Transverse colon (tissue), 4 donors: ENCODE measurements at regions not wholly inside any gene's neighbourhood (a gene's known extent, or its start where the extent isn't known, plus 50 kb on each side); places are given as distances from the start of the nearest gene placed in this dataset.

ENCODE experiments used
- DNase-seq: peaks from one replicate; pipeline ENCODE4 v3.0.0-alpha.2; 2019
- H3K27ac ChIP-seq, 4 donors: fragments of 200-600 bp; sonication (generic); 2 replicates each; pipeline ENCODE4 v1.5.1; 2016 to 2018; ENCODE audit warnings: inconsistent platforms in 4 of 4
- H3K27me3 ChIP-seq: fragments of 200-600 bp; sonication (generic); 2 replicates; pipeline ENCODE4 v1.5.1; 2017; ENCODE audit warnings: inconsistent platforms
- H3K36me3 ChIP-seq, 4 donors: fragments of 200-600 bp; sonication (generic); 2 replicates each; pipeline ENCODE4 v1.5.1; 2017 to 2019; ENCODE audit warnings: inconsistent platforms in 4 of 4
- H3K4me1 ChIP-seq, 4 donors: fragments of 200-600 bp; sonication (generic); 2 replicates each; pipeline ENCODE4 v1.5.1; 2017 to 2020; ENCODE audit warnings: inconsistent platforms in 4 of 4
- H3K4me3 ChIP-seq, 4 donors: fragments of 200-600 bp; sonication (generic); 1 replicate in 1 of 4; 2 replicates in 3 of 4; pipeline versions ENCODE4 v1.5.1 to v1.6.1; 2017 to 2019; ENCODE audit warnings: inconsistent platforms in 4 of 4
- H3K9me3 ChIP-seq, 2 donors: fragments of 200-600 bp; sonication (generic); 2 replicates each; pipeline ENCODE4 v1.5.1; 2017 to 2019; ENCODE audit warnings: inconsistent platforms in 2 of 2
- EP300 ChIP-seq: sonication (generic); formaldehyde crosslinking; IDR thresholded peaks from one replicate; pipeline ENCODE4 v1.6.1; 2017; ENCODE audit warnings: antibody characterized with exemption, low read depth
- POLR2A ChIP-seq: fragments of 450-650 bp; IDR thresholded peaks from one replicate; pipeline ENCODE4 v1.6.1; 2016; ENCODE audit warnings: antibody characterized with exemption, mild to moderate bottlenecking, moderate library complexity
- POLR2AphosphoS5 ChIP-seq, 3 donors: sonication (generic); formaldehyde crosslinking; IDR thresholded peaks; one replicate each; pipeline ENCODE4 v1.6.1; 2016; ENCODE audit warnings: antibody characterized with exemption in 3 of 3
- WGBS, 2 donors: methylation state at CpG; one replicate each; pipeline ENCODE4 v1.1.5; 2018; ENCODE audit warnings: low coverage in 1 of 2; 5-methylcytosine and 5-hydroxymethylcytosine counted together
- in situ Hi-C, 4 donors: fragments of 200-750 bp; cut with MboI; loops; one replicate each; pipeline versions ENCODE4 v1.15.0 to v1.15.1; 2017; ENCODE audit warnings: low sequenced_read_pairs in 3 of 4, low pct_ligation_motif_present in 1 of 4, low pct_unique_long_range_greater_than_20kb in 1 of 4
- intact Hi-C: fragments of 100-400 bp; cut with DNase I; formaldehyde crosslinking; loops from one replicate; pipeline ENCODE4 v1.15.1; 2023; ENCODE audit warnings: low total_unique reads
- TF ChIP-seq, protein P1 (sequence below), 5 experiments: fragments of 200-600 bp in 3 of 5; fragments of 450-650 bp in 2 of 5; sonication (generic) in 3 of 5; IDR thresholded peaks; 1 replicate in 2 of 5; 2 replicates in 3 of 5; pipeline ENCODE4 v1.5.1; 2016 to 2017; ENCODE audit warnings: antibody characterized with exemption in 5 of 5, inconsistent platforms in 3 of 5, mild to moderate bottlenecking in 2 of 5, moderate library complexity in 1 of 5

- TF ChIP-seq EP300 (no peak), POLR2AphosphoS5 (IDR thresholded peaks at IDR 0.05) (no peak), POLR2A (no peak)
- TF ChIP-seq, protein P1, sequence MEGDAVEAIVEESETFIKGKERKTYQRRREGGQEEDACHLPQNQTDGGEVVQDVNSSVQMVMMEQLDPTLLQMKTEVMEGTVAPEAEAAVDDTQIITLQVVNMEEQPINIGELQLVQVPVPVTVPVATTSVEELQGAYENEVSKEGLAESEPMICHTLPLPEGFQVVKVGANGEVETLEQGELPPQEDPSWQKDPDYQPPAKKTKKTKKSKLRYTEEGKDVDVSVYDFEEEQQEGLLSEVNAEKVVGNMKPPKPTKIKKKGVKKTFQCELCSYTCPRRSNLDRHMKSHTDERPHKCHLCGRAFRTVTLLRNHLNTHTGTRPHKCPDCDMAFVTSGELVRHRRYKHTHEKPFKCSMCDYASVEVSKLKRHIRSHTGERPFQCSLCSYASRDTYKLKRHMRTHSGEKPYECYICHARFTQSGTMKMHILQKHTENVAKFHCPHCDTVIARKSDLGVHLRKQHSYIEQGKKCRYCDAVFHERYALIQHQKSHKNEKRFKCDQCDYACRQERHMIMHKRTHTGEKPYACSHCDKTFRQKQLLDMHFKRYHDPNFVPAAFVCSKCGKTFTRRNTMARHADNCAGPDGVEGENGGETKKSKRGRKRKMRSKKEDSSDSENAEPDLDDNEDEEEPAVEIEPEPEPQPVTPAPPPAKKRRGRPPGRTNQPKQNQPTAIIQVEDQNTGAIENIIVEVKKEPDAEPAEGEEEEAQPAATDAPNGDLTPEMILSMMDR (IDR thresholded peaks at IDR 0.05): no peak
- 63 to 77% methylated on average over 4 to 5 of the region's 5 CpGs for WGBS, 2 donors
- Histone ChIP-seq H3K4me1 (no peaks in the 10 kb centered on the region), H3K9me3 (no peaks in the 10 kb centered on the region), H3K36me3 (no peaks in the 10 kb centered on the region), H3K4me3 (no peak overlapping the region), H3K27me3 (no peaks in the 10 kb centered on the region), H3K27ac (no peak overlapping the region)
- in situ Hi-C loops: no loop called here
- DNase-seq: no peak
- intact Hi-C loops: no loop called here
Observed at GRCh38 chr7:81562581-81562980, 207.3 kb downstream of the HGF start.

DNA sequence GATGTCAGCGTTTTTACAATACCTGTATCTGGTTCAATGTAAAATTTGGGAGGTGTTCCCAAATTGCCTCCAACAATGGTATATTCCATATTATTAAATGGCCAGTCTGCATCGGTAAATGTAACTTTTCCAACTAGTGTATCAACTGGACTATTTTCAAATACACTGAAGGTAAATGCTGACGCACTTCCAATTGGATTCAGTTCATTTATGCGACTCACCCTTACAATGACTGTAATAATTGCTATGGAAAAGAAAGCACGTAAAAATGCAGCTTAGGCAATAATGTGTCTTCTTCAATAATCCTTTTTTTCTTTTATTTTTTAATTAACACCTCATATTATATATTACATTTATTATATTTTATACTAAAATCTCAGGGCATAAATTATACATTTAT lies 209.1 kb downstream of the HGF start:
- Histone ChIP-seq H3K27ac (no peak overlapping the region), H3K4me1 (no peaks in the 10 kb centered on the region), H3K36me3 (no peaks in the 10 kb centered on the region), H3K4me3 (no peak overlapping the region), H3K27me3 (no peaks in the 10 kb centered on the region), H3K9me3 (no peaks in the 10 kb centered on the region)
- in situ Hi-C loops (no loop called here), intact Hi-C loops (no loop called here)
- no peak for DNase-seq
- 79 to 86% methylated on average over 5 of the region's 5 CpGs for WGBS, 2 donors
- no peak for TF ChIP-seq EP300
- no peak for TF ChIP-seq POLR2AphosphoS5 (IDR thresholded peaks at IDR 0.05)
- no peak for TF ChIP-seq POLR2A
- TF ChIP-seq, protein P1 (IDR thresholded peaks at IDR 0.05): no peak

GRCh38 chr7:81549484-81550016 lies 220.3 kb downstream of the HGF start:
- in situ Hi-C loops (no loop called here), intact Hi-C loops (no loop called here)
- DNase-seq: no peak
- 92 to 95% methylated on average over 5 to 8 of the region's 8 CpGs for WGBS, 2 donors
- no peaks in the 10 kb centered on the region for H3K27me3 ChIP-seq
- H3K9me3 ChIP-seq: no peaks in the 10 kb centered on the region
- no peaks in the 10 kb centered on the region for H3K4me1 ChIP-seq
- H3K36me3 ChIP-seq: no peaks in the 10 kb centered on the region
- TF ChIP-seq POLR2A (no peak), EP300 (no peak), POLR2AphosphoS5 (IDR thresholded peaks at IDR 0.05) (no peak)
- TF ChIP-seq, protein P1 (IDR thresholded peaks at IDR 0.05): no peak
- H3K27ac ChIP-seq: no peak overlapping the region
- H3K4me3 ChIP-seq: no peak overlapping the region

DNA sequence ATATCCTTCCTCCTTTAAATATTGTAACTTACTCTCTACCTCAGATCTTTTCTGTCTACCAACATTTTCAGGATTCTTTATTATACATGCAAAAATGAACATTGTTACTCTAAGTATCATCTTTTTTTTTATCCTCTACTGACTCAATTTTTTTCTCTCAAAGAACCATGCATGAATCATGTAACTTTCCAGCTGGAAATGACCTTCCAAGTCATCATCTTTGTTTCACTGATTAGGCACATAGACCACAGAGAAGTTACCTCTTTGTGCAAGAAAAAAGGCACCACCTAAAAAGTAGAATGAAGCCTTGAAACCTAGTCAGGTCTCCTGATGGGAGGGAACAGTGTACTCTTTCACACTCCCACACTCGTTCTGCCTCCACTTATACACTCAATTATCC lies 234.9 kb downstream of the HGF start:
- in situ Hi-C loops: no loop called here
- no peaks in the 10 kb centered on the region for H3K9me3 ChIP-seq
- H3K36me3 ChIP-seq: no peaks in the 10 kb centered on the region
- TF ChIP-seq POLR2AphosphoS5 (IDR thresholded peaks at IDR 0.05) (no peak), POLR2A (no peak), EP300 (no peak)
- TF ChIP-seq, protein P1 (IDR thresholded peaks at IDR 0.05): no peak
- no peak overlapping the region for H3K4me3 ChIP-seq
- no peaks in the 10 kb centered on the region for H3K27me3 ChIP-seq
- H3K4me1 ChIP-seq: no peaks in the 10 kb centered on the region
- intact Hi-C loops: no loop called here
- DNase-seq: no peak
- H3K27ac ChIP-seq: no peak overlapping the region
- 70 to 100% methylated on average over 1 of the region's 1 CpG for WGBS, 2 donors
